ENCODE measurements at regions not wholly inside any gene's neighbourhood (a gene's known extent, or its start where the extent isn't known, plus 50 kb on each side); places are given as distances from the start of the nearest gene placed in this dataset.

DNA sequence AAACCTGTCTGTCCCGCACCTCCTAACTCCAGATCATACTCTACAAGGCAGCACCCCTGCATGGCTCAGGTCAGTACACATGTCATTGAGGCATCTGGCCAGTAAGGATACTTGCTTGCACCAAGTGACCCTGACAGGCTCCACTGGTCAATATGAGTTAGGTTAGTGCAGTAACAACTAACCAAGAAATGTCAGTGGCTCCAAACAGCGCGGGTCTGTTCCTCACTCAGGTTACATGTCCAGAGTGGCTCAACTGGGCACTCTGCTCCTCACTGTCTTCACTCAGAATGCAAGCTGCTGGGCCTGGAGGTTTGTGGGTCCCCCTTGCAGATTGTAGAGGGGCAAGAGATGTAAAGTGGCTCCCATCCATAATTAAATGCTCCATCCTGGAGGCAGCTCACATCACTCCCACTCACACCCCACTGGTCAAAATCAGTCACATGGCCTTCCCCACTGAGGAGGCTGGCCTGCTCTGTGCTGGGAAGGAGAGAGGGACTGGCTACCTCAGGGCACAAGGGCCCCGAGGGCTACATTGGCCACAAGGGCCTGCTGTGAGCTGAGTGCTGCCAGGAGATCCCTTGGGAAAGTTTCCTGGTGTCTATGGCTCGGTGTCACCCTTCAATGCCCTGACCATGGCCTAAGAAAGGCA lies 109.1 kb upstream of the GDF10 start:
- DNase-seq (ENCODE audit: low read depth) = no peak

DNA sequence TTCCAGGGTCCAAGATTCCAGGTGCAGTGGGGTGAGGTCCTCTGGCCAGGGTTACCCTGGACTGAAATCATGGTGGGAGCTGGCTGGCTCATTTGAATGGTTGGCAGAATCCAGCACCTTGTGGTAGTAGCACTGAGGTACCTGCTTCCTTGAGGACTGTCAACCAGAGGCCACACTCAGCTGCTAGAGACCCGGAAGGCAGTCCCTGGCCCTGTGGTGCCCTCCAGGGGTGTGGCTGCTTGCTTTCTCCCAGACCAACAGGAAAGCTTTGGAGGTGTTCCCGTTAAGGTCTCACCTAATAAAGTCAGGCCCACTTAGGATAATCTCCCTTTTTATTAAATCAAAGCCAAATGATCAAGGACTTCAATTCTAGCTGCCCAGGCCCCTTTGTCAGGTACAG lies 107.7 kb upstream of the GDF10 start:
- DNase-seq (ENCODE audit: low read depth) = no peak

DNA sequence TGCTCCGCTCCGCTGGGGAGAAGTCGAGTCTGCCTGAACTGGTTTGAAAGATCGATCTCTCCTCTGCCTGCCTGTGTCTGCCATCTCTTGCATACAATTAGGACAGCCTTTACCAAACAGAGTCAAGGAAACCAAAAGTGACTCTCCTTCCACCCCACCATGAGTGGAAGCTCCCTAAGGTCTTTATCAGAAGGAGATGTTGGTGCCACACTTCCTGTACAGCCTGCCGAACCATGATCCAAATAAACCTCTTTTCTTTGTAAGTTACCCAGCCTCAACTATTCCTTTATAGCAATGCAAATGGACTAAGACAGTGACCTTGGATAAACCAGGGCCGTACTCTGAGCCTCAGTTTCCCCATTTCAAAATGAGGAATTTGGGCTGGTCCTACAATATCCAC lies 106.3 kb upstream of the GDF10 start:
- DNase-seq (ENCODE audit: low read depth) = no peak

GRCh38 chr10:47195274-47195885 lies 104.6 kb upstream of the GDF10 start:
- DNase-seq (ENCODE audit: low read depth) = peak; percentile 34

GRCh38 chr10:47196691-47197090 lies 103.3 kb upstream of the GDF10 start:
- DNase-seq (ENCODE audit: low read depth) = no peak

- no peak for DNase-seq (ENCODE audit: low read depth)
These were observed 101.8 kb upstream of the GDF10 start for GRCh38 chr10:47198221-47198620.

DNA sequence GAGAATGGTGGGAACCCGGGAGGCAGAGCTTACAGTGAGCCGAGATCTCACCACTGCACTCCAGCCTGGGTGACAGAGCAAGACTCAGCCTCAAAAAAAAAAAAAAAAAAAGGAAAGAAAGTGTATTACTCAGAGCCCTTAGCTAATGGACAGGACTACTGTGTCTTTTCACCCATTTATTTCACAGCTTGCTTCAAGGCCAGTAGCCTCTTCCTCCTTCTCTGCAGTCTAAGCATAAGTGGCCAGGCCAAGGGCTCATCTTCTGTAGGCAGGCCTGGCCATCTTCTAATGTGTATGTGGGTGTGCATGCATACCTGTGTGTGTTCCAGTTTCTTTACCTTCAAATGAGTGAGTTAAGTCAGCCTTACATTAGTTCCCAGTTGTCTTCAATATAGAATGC lies 94.8 kb upstream of the GDF10 start:
- DNase-seq (ENCODE audit: low read depth) = no peak

DNA sequence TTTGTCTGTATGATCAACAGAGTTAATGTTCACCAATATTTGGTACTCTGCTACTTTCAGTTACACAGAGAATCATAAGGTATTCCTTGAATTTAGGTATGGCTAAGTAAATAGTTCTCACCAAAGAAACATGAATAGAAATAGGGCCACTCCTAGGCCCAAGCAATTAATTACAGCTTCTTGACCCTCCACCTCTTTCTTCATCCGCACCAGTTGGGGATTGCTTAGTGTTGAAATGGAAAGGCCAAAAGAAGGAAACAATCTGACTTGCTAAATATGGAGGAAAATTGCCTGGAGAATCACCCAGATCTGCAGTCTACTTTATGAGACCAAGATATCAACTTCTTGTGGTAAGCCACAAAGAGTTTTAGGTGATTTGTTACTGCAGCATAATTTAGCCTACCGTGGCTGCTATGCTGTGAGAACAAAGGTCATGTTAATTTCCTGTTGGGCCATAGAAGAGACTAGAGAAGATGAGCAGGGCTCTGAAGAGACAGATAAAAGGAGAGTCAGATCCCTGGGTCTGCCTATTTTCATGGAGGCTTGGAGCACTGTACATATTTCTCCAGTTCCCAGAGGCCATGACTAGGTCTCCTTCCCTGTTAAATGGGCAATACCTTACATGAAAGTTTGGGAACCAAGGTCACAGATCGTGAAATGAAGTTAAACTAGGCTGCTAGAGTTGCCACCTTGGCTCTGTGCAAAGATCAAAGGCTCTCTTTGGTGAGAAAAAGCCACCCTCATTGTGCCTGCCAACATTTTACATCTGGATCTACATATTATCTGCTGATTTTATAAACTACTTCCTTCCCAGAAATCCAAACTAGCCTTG lies 93.3 kb upstream of the GDF10 start:
- no peak for DNase-seq (ENCODE audit: low read depth)

- no peak for DNase-seq (ENCODE audit: low read depth)
These were observed 92.7 kb upstream of the GDF10 start for GRCh38 chr10:47207281-47207615.

GRCh38 chr10:47207894-47208469 lies 92.0 kb upstream of the GDF10 start:
- DNase-seq (ENCODE audit: low read depth) = no peak

DNA sequence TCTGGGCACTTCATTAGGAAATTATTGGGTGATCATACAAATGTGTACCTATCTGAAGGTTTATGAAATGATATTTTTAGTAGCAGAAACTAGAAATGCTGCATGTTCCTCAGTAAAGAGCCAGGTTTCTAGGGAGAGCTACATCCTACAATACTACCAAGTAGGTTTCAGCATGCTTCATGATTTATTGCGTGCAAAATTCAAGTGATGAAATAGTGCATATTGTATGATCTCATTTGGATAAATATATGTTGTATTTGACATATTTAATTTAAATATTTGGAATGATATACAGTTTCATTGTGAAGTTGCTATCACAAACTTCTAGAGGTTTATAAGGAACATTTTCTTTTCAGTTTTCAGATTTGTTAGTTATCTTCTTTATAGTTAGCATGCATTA lies 90.5 kb upstream of the GDF10 start:
- DNase-seq (ENCODE audit: low read depth) = no peak

DNA sequence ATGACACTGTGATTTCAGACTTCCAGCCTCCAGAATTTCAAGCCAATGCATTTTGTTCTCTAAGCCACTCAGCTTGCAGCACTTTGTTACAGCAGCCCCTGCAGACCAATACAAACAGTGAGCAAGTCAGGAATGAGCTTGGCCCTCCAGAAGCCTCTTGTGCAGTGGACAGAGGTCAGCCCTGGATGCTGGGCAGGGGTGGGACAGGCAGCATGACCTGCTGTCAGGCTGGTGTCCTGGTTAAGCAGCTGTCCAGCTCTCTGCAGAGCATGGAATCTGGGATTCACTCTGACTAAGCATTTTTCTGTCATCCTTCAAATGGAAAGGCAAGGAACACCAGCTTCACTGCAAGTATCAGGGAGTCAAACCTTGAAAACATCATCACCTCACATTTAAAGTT lies 85.5 kb upstream of the GDF10 start:
- DNase-seq (ENCODE audit: low read depth) = no peak

- no peak for DNase-seq (ENCODE audit: low read depth)
These were observed 82.9 kb upstream of the GDF10 start for GRCh38 chr10:47217113-47217512.

DNA sequence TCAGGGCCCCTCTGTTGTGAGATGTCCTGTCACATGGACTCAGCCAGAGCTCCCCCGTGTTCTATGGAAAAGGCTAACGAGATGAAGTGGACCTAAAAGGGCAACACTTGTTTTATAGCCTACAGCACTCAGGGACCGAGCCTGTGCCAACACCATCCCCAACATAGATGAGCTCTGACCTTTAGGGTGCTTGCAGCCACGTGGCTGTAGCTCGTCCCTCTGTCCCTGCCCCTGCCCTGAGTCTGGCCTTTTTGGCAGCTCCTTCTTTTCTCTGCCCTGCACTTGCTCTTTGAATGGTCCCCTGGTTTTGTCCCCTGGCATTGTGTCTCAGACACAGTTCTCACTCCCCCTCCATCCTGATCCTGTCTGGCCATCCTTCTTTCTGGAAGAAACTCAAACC lies 81.2 kb upstream of the GDF10 start:
- DNase-seq (ENCODE audit: low read depth) = no peak

DNA sequence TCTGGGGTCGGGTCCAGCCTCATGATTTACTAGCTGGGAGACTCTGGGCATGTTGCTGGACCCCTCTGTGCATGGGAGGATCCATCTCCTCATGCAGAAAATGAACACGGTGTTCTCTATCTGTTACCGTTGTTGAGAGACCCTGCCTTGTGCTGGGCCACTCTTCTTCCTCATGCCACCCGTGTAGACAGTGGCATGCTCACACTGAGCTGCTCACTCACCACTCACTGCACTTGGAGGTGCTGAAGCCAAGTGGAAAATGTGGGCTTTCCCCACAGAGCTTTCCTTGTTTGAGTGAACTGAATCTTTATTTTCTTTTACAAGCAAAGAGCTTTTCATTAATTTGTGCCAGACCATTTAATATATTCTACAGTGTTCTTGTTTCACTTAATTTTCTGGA lies 77.5 kb upstream of the GDF10 start:
- DNase-seq (ENCODE audit: low read depth) = no peak

GRCh38 chr10:47223236-47223635 lies 76.8 kb upstream of the GDF10 start:
- DNase-seq (ENCODE audit: low read depth) = no peak

- no peak for DNase-seq (ENCODE audit: low read depth)
These were observed 75.3 kb upstream of the GDF10 start for GRCh38 chr10:47224546-47225218.

GRCh38 chr10:47225219-47225927 lies 74.6 kb upstream of the GDF10 start:
- no peak for DNase-seq (ENCODE audit: low read depth)

DNA sequence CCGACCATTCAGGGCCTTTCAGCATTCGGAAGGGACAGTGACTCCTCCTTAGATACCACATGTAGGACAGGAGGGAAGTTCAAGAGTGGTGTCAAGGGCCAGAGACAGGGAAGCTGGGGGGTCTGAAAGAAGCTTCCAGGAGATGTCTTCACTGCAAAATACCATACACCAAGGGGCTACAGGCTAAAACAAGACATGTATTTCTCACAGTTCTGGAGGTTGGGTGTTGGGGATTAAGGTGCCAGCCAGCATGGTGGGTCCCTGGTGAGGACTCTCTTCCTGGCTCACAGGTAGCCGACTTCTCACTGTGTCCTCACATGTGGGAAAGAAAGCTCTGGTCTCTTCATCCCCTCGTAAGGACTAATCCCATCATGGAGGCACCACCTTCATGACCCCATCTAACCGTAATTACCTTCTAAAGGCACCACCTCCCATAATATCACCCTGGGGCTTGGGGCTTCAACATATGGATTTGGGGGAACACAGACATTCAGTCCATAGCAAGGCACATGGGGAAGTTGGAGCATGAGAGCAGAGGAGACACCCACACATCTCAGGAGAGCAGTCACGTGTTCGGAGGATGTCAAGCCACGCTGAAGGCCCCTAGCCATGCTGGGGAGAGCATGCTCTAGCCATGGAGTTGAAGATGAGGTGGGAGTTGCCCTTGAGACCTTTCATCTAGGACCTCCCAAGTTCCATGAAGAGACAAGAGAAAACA lies 73.9 kb upstream of the GDF10 start:
- no peak for DNase-seq (ENCODE audit: low read depth)

GRCh38 chr10:47230482-47230881 lies 69.5 kb upstream of the GDF10 start:
- no peak for DNase-seq (ENCODE audit: low read depth)

DNA sequence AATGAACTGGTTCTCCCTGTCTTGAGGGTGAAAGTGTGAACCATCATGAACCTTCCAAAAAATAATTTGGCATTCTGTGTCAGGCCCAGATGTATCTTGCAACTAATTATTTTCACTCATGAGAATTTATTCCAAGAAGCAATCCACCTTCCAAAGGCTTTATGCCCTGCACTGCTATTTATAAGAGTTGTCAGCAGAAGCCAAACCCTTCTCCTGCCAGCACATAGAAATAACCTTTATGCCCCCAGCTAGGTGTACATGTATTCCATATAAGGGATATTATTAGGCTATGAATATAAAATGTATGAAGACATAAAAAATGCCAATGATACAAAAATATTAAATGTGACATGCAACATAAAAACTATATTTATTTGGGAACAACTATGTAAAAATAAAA lies 69.0 kb upstream of the GDF10 start:
- no peak for DNase-seq (ENCODE audit: low read depth)

All from activated T-cell treated with anti-CD3 and anti-CD28 coated beads for 48 hours (primary cell).